ENCODE measurements at regions not wholly inside any gene's neighbourhood (a gene's known extent, or its start where the extent isn't known, plus 50 kb on each side); places are given as distances from the start of the nearest gene placed in this dataset.

DNA sequence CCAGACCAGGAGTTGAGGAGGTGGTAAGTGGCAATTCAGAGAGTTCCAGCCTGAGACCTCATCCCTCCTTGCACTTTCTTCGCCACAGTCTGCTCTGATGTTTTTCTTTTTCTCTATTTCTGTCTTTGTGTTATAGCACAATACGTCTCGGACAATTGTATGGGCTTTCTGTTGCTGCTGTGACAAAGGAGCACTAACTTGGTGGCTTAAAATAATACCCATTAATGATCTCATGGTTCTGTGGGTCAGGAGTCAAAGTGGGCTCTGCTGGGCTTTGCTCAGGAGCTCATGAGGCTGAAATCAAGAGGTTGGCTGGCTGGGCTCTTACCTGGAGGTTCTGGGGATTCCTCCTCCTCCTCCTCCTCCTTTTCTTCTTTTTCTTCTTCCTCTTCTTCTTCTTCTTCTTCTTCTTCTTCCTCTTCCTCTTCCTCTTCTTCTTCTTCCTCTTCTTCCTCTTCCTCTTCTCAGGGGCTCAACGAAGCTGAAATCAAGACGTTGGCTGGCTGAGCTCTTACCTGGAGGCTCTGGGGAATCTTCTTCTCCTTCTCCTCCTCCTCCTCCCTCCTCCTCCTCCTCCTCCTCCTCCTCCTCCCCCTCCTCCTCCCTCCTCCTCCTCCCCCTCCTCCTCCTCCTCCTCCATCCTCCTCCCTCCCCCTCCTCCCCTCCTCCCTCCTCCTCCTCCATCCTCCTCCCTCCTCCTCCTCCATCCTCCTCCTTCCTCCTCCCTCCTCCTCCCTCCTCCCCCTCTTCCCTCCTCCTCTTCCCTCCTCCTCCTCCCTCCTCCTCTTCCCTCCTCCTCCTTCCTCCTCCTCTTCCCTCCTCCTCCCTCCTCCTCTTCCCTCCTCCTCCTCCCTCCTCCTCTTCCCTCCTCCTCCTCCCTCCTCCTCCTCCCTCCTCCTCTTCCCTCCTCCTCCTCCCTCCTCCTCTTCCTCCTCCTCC lies 104.0 kb downstream of the GATA6 start:
- Histone ChIP-seq H2AK5ac (ENCODE audit: low read depth, low read length) (no peak overlapping the region), H2BK20ac (ENCODE audit: low read depth, low read length) (no peak overlapping the region), H3K9me3 (ENCODE audit: control insufficient read depth, insufficient read depth, low read length) (peaks cover 7% of the 10 kb centered on the region), H3K36me3 (ENCODE audit: control insufficient read depth, insufficient read depth, low read length) (no peaks in the 10 kb centered on the region), H3K4me2 (ENCODE audit: low read depth, low read length) (no peak overlapping the region), H4K5ac (ENCODE audit: low read depth, low read length) (no peak overlapping the region), H2BK120ac (ENCODE audit: low read depth, low read length) (no peak overlapping the region), H3K27me3 (ENCODE audit: control insufficient read depth, insufficient read depth, low read length) (peaks cover 27% of the 10 kb centered on the region), H2BK15ac (ENCODE audit: low read depth, low read length) (no peak overlapping the region), H3K56ac (ENCODE audit: extremely low read depth, insufficient read depth, low read length) (no peak overlapping the region), H3K14ac (replicated peaks; ENCODE audit: low read depth, low read length) (no peak overlapping the region), H4K20me1 (ENCODE audit: insufficient read depth, low read length) (no peaks in the 10 kb centered on the region), H3K23ac (ENCODE audit: low read depth, low read length) (no peak overlapping the region), H3K9ac (ENCODE audit: low read depth, low read length) (no peak overlapping the region), H2BK5ac (ENCODE audit: low read depth, low read length, poor library complexity, severe bottlenecking) (no peak overlapping the region), H3K9me1 (ENCODE audit: insufficient read depth, low read length) (no peaks in the 10 kb centered on the region), H3K4me1 (ENCODE audit: control insufficient read depth, insufficient read depth, low read length) (no peaks in the 10 kb centered on the region), H3K4ac (ENCODE audit: low read depth, low read length) (no peak overlapping the region), H3K4me3 (ENCODE audit: insufficient read depth, low read depth, low read length) (no peak overlapping the region), H2AK9ac (replicated peaks; ENCODE audit: low read depth, low read length, poor library complexity) (no peak overlapping the region), H3K27ac (ENCODE audit: insufficient read depth, low read length) (no peak overlapping the region), H2AFZ (replicated peaks; ENCODE audit: low read length, poor library complexity) (no peak overlapping the region), H3K79me1 (ENCODE audit: low read depth in 1 of 2, low read length in 2 of 2) (no peaks in the 10 kb centered on the region), H4K8ac (ENCODE audit: low read depth in 2 of 2, low read length in 2 of 2) (no peak overlapping the region), H4K91ac (ENCODE audit: insufficient read depth, low read depth, low read length) (no peak overlapping the region), H3K18ac (ENCODE audit: low read depth, low read length) (no peak overlapping the region)
- ChIA-PET CTCF (no interaction called here), POLR2A (ENCODE audit: unreplicated experiment) (no interaction called here)
- no TSS peak for BruUV-seq (replicated peaks)
- WGBS, 2 experiments (ENCODE audit: extremely low coverage in 2 of 2, insufficient read length in 1 of 2) = no CpG with 5 or more reads among the region's 5 CpGs
- intact Hi-C loops (cut with micrococcal nuclease) = no loop called here
- no peak for TF ChIP-seq BHLHE40 (IDR thresholded peaks at IDR 0.05; ENCODE audit: low read depth, low read length)
- no peak for TF ChIP-seq USF2 (IDR thresholded peaks at IDR 0.05; ENCODE audit: low read depth, low read length)
- no peak for TF ChIP-seq FOS (IDR thresholded peaks at IDR 0.05; ENCODE audit: low read depth, low read length)
- TF ChIP-seq MAFK (IDR thresholded peaks at IDR 0.05; ENCODE audit: low read depth, low read length) = no peak
- TF ChIP-seq SMC3 (IDR thresholded peaks at IDR 0.05; ENCODE audit: low read depth, low read length) = no peak
- no peak for TF ChIP-seq NFE2L2 (IDR thresholded peaks at IDR 0.05; ENCODE audit: low read depth, low read length)
- TF ChIP-seq RAD21 (IDR thresholded peaks at IDR 0.05; ENCODE audit: low read length) = no peak
- no peak for TF ChIP-seq RFX5 (IDR thresholded peaks at IDR 0.05; ENCODE audit: low read depth, low read length)
- no peak for TF ChIP-seq ELK1 (IDR thresholded peaks at IDR 0.05; ENCODE audit: borderline replicate concordance, low read depth, low read length)
- no peak for TF ChIP-seq RCOR1 (IDR thresholded peaks at IDR 0.05; ENCODE audit: insufficient replicate concordance, low read length)
- no peak for TF ChIP-seq CHD1 (IDR thresholded peaks at IDR 0.05; ENCODE audit: low read depth, low read length)
- no peak for TF ChIP-seq MAZ (IDR thresholded peaks at IDR 0.05; ENCODE audit: borderline replicate concordance, low read depth, low read length)
- TF ChIP-seq MXI1 (IDR thresholded peaks at IDR 0.05; ENCODE audit: borderline replicate concordance, low read depth, low read length) = no peak
- no peak for TF ChIP-seq CEBPB (IDR thresholded peaks at IDR 0.05; ENCODE audit: low read depth, low read length)
- TF ChIP-seq POLR2A (IDR thresholded peaks at IDR 0.05; ENCODE audit: low read depth, low read length) = no peak
- TF ChIP-seq, protein P1, sequence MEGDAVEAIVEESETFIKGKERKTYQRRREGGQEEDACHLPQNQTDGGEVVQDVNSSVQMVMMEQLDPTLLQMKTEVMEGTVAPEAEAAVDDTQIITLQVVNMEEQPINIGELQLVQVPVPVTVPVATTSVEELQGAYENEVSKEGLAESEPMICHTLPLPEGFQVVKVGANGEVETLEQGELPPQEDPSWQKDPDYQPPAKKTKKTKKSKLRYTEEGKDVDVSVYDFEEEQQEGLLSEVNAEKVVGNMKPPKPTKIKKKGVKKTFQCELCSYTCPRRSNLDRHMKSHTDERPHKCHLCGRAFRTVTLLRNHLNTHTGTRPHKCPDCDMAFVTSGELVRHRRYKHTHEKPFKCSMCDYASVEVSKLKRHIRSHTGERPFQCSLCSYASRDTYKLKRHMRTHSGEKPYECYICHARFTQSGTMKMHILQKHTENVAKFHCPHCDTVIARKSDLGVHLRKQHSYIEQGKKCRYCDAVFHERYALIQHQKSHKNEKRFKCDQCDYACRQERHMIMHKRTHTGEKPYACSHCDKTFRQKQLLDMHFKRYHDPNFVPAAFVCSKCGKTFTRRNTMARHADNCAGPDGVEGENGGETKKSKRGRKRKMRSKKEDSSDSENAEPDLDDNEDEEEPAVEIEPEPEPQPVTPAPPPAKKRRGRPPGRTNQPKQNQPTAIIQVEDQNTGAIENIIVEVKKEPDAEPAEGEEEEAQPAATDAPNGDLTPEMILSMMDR (conservative IDR thresholded peaks at IDR 0.05; ENCODE audit: low read depth, low read length) = no peak
- no peak for ATAC-seq (ENCODE audit: low read depth)
- dilution Hi-C loops (cut with HindIII; ENCODE audit: low sequenced_read_pairs, unreplicated experiment) = no loop called here
- in situ Hi-C loops (cut with MboI; ENCODE audit: low sequenced_read_pairs) = no loop called here
- DNase-seq = no peak

Measured in IMR-90 (cell line).